PFSK-1 (cell line): ENCODE measurements at regions not wholly inside any gene's neighbourhood (a gene's known extent, or its start where the extent isn't known, plus 50 kb on each side); places are given as distances from the start of the nearest gene placed in this dataset.

ENCODE experiments used
- POLR2AphosphoS5 ChIP-seq: IDR thresholded peaks from 2 replicates; pipeline ENCODE4 v1.6.1; 2012; ENCODE audit warnings: low read depth, mild to moderate bottlenecking, control low read depth, low read length, moderate library complexity
- SIN3A ChIP-seq: IDR thresholded peaks from 2 replicates; pipeline ENCODE4 v1.6.1; 2012; ENCODE audit warnings: mild to moderate bottlenecking, low read length, moderate library complexity, borderline replicate concordance; ENCODE audit not compliant: insufficient read depth
- TAF1 ChIP-seq: IDR thresholded peaks from 2 replicates; pipeline ENCODE4 v1.6.1; 2012; ENCODE audit warnings: low read length, control low read depth, borderline replicate concordance; ENCODE audit not compliant: insufficient read depth
- TF ChIP-seq, protein P1 (sequence below), 2 experiments: IDR thresholded peaks; 2 replicates each; pipeline versions ENCODE4 v1.6.1 to v1.8.0; 2011 to 2012; ENCODE audit warnings: low read depth in 2 of 2, low read length in 2 of 2, control low read depth in 1 of 2, inconsistent platforms in 1 of 2, mild to moderate bottlenecking in 1 of 2, moderate library complexity in 1 of 2; ENCODE audit not compliant: insufficient read depth in 1 of 2

GRCh38 chr6:91330896-91331295 lies 744.0 kb upstream of the MAP3K7 start:
- TF ChIP-seq POLR2AphosphoS5: no peak
- TF ChIP-seq, protein P1, sequence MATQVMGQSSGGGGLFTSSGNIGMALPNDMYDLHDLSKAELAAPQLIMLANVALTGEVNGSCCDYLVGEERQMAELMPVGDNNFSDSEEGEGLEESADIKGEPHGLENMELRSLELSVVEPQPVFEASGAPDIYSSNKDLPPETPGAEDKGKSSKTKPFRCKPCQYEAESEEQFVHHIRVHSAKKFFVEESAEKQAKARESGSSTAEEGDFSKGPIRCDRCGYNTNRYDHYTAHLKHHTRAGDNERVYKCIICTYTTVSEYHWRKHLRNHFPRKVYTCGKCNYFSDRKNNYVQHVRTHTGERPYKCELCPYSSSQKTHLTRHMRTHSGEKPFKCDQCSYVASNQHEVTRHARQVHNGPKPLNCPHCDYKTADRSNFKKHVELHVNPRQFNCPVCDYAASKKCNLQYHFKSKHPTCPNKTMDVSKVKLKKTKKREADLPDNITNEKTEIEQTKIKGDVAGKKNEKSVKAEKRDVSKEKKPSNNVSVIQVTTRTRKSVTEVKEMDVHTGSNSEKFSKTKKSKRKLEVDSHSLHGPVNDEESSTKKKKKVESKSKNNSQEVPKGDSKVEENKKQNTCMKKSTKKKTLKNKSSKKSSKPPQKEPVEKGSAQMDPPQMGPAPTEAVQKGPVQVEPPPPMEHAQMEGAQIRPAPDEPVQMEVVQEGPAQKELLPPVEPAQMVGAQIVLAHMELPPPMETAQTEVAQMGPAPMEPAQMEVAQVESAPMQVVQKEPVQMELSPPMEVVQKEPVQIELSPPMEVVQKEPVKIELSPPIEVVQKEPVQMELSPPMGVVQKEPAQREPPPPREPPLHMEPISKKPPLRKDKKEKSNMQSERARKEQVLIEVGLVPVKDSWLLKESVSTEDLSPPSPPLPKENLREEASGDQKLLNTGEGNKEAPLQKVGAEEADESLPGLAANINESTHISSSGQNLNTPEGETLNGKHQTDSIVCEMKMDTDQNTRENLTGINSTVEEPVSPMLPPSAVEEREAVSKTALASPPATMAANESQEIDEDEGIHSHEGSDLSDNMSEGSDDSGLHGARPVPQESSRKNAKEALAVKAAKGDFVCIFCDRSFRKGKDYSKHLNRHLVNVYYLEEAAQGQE (IDR thresholded peaks at IDR 0.05; ENCODE audit: insufficient read depth in 1 of 2, low read depth in 2 of 2, low read length in 2 of 2): no peak
- TF ChIP-seq TAF1: no peak
- no peak for TF ChIP-seq SIN3A
